Upper lobe of right lung (tissue), 1 donor: ENCODE measurements at regions not wholly inside any gene's neighbourhood (a gene's known extent, or its start where the extent isn't known, plus 50 kb on each side); places are given as distances from the start of the nearest gene placed in this dataset.

Experiments used
- ATAC-seq: fragments of 200-7000 bp; cut with Tn5 transposase; one replicate; pipeline ENCODE4 v1.9.1; 2020; ENCODE audit warnings: mild to moderate bottlenecking, moderate library complexity
- DNase-seq: peaks from one replicate; pipeline ENCODE4 v3.0.0-alpha.2; 2020
- H3K27ac ChIP-seq: fragments of 200-600 bp; one replicate; pipeline ENCODE4 v1.8.0; 2022
- H3K27me3 ChIP-seq: fragments of 200-600 bp; one replicate; pipeline ENCODE4 v1.8.0; 2022; ENCODE audit warnings: mild to moderate bottlenecking
- H3K36me3 ChIP-seq: fragments of 200-600 bp; one replicate; pipeline ENCODE4 v1.8.0; 2022
- H3K4me1 ChIP-seq: fragments of 200-600 bp; one replicate; pipeline ENCODE4 v1.8.0; 2022
- H3K4me3 ChIP-seq: fragments of 200-600 bp; one replicate; pipeline ENCODE4 v1.8.0; 2022; ENCODE audit warnings: mild to moderate bottlenecking
- H3K9me3 ChIP-seq: fragments of 200-600 bp; one replicate; pipeline ENCODE4 v1.8.0; 2022
- intact Hi-C: fragments of 100-400 bp; cut with DNase I; formaldehyde crosslinking; loops from one replicate; pipeline ENCODE4 v1.11.0; 2022
- TF ChIP-seq, protein P1 (sequence below): fragments of 200-600 bp; IDR thresholded peaks from one replicate; pipeline ENCODE4 v1.8.0; 2022; ENCODE audit warnings: antibody characterized with exemption
- donor health status: DM: no; HTN: yes; CAD: no; lungs with severe emphysema.

DNA sequence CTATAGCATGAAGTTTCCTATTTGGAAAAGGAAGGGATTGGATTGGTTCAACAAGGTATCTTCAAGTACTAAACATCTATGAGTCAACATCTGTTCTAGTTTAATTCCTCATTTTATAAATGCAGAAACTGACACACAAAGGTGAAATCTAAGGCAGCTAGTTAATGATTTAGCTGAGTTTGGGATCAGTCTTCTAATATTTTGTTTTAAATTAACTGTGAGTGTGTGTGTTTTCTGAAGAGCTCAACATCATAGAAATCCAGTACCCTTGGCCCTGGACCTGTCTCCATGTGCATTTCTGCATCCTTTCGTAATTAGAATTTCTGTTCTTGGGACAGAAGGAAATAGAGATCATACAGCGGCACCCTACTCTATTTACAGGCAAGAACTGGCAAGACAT, 105.9 kb downstream of the RGS2 start:
- no peaks in the 10 kb centered on the region for H3K27me3 ChIP-seq
- no peak for ATAC-seq
- H3K4me1 ChIP-seq = no peaks in the 10 kb centered on the region
- H3K9me3 ChIP-seq = no peaks in the 10 kb centered on the region
- H3K27ac ChIP-seq = no peak overlapping the region
- DNase-seq = no peak
- no peaks in the 10 kb centered on the region for H3K36me3 ChIP-seq
- intact Hi-C loops = no loop called here
- TF ChIP-seq, protein P1, sequence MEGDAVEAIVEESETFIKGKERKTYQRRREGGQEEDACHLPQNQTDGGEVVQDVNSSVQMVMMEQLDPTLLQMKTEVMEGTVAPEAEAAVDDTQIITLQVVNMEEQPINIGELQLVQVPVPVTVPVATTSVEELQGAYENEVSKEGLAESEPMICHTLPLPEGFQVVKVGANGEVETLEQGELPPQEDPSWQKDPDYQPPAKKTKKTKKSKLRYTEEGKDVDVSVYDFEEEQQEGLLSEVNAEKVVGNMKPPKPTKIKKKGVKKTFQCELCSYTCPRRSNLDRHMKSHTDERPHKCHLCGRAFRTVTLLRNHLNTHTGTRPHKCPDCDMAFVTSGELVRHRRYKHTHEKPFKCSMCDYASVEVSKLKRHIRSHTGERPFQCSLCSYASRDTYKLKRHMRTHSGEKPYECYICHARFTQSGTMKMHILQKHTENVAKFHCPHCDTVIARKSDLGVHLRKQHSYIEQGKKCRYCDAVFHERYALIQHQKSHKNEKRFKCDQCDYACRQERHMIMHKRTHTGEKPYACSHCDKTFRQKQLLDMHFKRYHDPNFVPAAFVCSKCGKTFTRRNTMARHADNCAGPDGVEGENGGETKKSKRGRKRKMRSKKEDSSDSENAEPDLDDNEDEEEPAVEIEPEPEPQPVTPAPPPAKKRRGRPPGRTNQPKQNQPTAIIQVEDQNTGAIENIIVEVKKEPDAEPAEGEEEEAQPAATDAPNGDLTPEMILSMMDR = no peak
- no peak overlapping the region for H3K4me3 ChIP-seq

DNA sequence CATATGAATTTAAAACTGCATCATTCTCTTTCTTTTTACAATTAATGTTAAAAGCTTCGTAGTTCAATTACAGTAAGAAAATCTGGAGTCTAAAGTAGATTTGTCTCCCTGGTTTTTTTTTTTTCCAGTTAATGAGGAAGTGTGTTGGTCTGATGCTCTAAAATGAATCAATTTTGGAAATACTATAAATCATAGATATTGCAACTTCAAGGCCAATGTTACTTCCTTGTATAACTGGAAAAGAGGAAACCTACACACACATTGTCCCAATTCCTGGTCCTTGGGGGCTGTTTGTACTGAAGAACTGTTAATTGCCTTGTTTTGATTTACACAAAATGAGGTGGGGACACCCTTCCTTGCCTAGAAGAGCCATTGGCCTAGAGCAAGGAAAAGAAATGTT, 107.2 kb downstream of the RGS2 start:
- TF ChIP-seq, protein P1 = no peak
- H3K27me3 ChIP-seq = no peaks in the 10 kb centered on the region
- no peaks in the 10 kb centered on the region for H3K36me3 ChIP-seq
- DNase-seq (no peak), ATAC-seq (no peak)
- H3K9me3 ChIP-seq = no peaks in the 10 kb centered on the region
- no peak overlapping the region for H3K4me3 ChIP-seq
- intact Hi-C loops = no loop called here
- H3K4me1 ChIP-seq = no peaks in the 10 kb centered on the region
- H3K27ac ChIP-seq = no peak overlapping the region

DNA sequence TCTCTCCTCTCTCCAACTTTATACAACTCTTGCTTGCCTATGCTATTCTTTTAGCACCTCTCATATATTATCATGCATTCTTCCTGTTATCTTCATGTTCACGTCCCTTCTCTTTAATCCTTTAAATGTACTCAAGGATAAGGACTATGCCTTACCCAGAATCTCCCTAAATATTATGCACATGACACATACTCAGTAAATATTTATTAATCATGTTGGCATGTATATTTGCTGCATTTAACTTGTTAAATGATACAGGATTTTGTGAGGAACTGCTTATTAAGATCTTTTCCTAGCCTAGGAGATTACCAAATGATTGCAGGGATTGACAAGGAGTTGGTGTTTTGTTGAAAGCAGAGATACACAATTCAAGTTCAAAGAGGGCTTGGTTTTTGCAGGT, 109.4 kb downstream of the RGS2 start:
- intact Hi-C loops = no loop called here

DNA sequence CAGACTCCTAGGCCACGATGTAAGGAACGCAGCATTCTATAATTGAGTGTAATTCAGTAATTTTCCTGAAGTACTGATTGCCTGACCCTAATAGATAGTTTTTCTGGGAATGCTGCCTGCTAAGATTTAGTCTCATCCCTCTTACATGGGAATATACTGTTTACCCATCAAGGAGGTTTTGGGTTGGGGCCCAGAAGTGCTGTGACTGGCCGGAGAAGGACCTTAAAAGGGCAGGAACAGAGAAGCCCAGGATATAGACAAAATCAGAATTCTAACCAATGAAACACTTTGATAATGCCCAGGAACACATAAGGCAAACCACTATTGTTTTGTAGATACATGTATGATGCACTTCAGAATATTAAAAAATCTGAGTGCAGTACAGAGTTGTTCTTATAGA, 111.6 kb downstream of the RGS2 start:
- Histone ChIP-seq H3K9me3 (no peaks in the 10 kb centered on the region), H3K27ac (no peak overlapping the region), H3K4me3 (no peak overlapping the region), H3K4me1 (no peaks in the 10 kb centered on the region), H3K36me3 (no peaks in the 10 kb centered on the region), H3K27me3 (no peaks in the 10 kb centered on the region)
- intact Hi-C loops = no loop called here
- ATAC-seq = no peak
- no peak for DNase-seq
- TF ChIP-seq, protein P1 = no peak

More for the DNA sequence above, 109.4 kb downstream of the RGS2 start:
- H3K9me3 ChIP-seq = no peaks in the 10 kb centered on the region
- no peak for ATAC-seq
- H3K27me3 ChIP-seq = no peaks in the 10 kb centered on the region
- H3K4me1 ChIP-seq = no peaks in the 10 kb centered on the region
- H3K36me3 ChIP-seq = no peaks in the 10 kb centered on the region
- no peak for DNase-seq
- H3K4me3 ChIP-seq = no peak overlapping the region
- TF ChIP-seq, protein P1 = no peak
- H3K27ac ChIP-seq = no peak overlapping the region

DNA sequence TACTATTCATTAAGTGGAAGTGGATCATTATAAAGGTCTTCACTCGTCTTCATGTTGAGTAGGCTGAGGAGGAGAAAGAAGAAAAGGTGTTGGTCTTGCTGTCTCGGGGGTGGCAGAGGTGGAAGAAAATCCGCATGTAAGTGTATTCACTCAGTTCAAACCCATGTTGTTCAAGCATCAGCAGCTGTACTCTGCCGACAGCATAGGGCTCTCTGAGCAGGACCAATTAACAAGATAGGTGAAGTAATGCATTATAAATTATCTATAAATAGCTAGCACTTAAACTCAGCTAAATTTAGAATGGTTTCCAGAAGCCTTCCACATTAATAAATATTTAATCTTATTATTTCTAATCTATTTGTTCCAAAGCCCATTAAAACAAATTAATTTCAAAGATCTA, 116.8 kb downstream of the RGS2 start:
- intact Hi-C loops = no loop called here
- ATAC-seq = no peak
- H3K27me3 ChIP-seq = no peaks in the 10 kb centered on the region
- no peaks in the 10 kb centered on the region for H3K9me3 ChIP-seq
- H3K36me3 ChIP-seq = no peaks in the 10 kb centered on the region
- TF ChIP-seq, protein P1 = no peak
- H3K27ac ChIP-seq = no peak overlapping the region
- DNase-seq = no peak
- H3K4me1 ChIP-seq = no peaks in the 10 kb centered on the region
- H3K4me3 ChIP-seq = no peak overlapping the region

DNA sequence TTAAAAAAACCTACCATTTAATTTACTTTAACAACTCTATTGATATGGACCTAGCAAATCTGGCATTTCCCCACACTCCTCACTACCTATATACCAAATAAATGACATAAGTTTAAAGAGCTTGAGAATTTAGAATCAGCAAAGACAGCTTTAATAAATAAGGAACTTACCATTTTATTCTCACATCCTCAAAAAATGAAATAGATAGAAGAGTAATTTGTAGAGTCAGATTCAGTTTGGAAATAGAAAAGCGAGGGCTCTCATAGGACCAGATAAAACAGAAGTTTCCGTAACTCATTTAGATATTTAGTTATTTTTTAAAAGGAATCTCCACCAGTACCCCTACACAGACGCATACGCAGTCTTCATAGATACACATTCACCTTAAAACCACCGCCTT, 117.9 kb downstream of the RGS2 start:
- no peak overlapping the region for H3K4me3 ChIP-seq
- TF ChIP-seq, protein P1 = no peak
- no peak overlapping the region for H3K27ac ChIP-seq
- no peaks in the 10 kb centered on the region for H3K27me3 ChIP-seq
- no peaks in the 10 kb centered on the region for H3K36me3 ChIP-seq
- no peaks in the 10 kb centered on the region for H3K4me1 ChIP-seq
- DNase-seq = no peak
- ATAC-seq = no peak
- no peaks in the 10 kb centered on the region for H3K9me3 ChIP-seq
- intact Hi-C loops = no loop called here
